ENCODE measurements at regions not wholly inside any gene's neighbourhood (a gene's known extent, or its start where the extent isn't known, plus 50 kb on each side); places are given as distances from the start of the nearest gene placed in this dataset.
"Not testable (repeated sequence)": the region's sequence is repeated elsewhere in the genome, so short reads cannot be mapped to it uniquely, and the experiment has no call there.

- H3K4me1 ChIP-seq; H3K27ac ChIP-seq; H3K9me3 ChIP-seq; H3K4me3 ChIP-seq; H3K27me3 ChIP-seq; ATAC-seq; H3K36me3 ChIP-seq; DNase-seq; intact Hi-C loops (cut with DNase I): not testable (repeated sequence)
- 50 to 60% methylated on average over 1 of the region's 1 CpG for WGBS, 2 donors
Observed at GRCh38 chrY:3491423-3491822, 87.4 kb upstream of the TGIF2LY start.

GRCh38 chrY:3494539-3494938, 84.3 kb upstream of the TGIF2LY start:
- intact Hi-C loops (cut with DNase I); H3K4me3 ChIP-seq; H3K4me1 ChIP-seq; DNase-seq; ATAC-seq; H3K27ac ChIP-seq; H3K9me3 ChIP-seq; H3K36me3 ChIP-seq; H3K27me3 ChIP-seq: not testable (repeated sequence)
- WGBS, 2 donors = 82 to 90% methylated on average over 3 of the region's 3 CpGs

- WGBS, 2 donors = 20 to 23% methylated on average over 5 of the region's 5 CpGs
- H3K27me3 ChIP-seq; H3K4me1 ChIP-seq; H3K4me3 ChIP-seq; H3K27ac ChIP-seq; H3K9me3 ChIP-seq; DNase-seq; ATAC-seq; intact Hi-C loops (cut with DNase I); H3K36me3 ChIP-seq: not testable (repeated sequence)
- peak in 5 of 9 donors; percentile 15 to 37 (median 30) for TF ChIP-seq CTCF (IDR thresholded peaks at IDR 0.05)
Observed at GRCh38 chrY:3527040-3527439, 51.8 kb upstream of the TGIF2LY start.

Measured in heart right ventricle (tissue), 16 donors.